ENCODE measurements at regions not wholly inside any gene's neighbourhood (a gene's known extent, or its start where the extent isn't known, plus 50 kb on each side); places are given as distances from the start of the nearest gene placed in this dataset.
A peak's percentile ranks its signal among the peaks of the same experiment; 100 is the strongest.

- Mint-ChIP-seq H3K27ac (no peak overlapping the region), H3K4me1 (ENCODE audit: low read depth) (peaks cover 40% of the 10 kb centered on the region), H3K27me3 (no peaks in the 10 kb centered on the region), H3K4me3 (no peak overlapping the region), H3K36me3 (ENCODE audit: low read depth) (no peaks in the 10 kb centered on the region), H3K9me3 (no peaks in the 10 kb centered on the region)
- H3K9me3 ChIP-seq (ENCODE audit: control insufficient read depth in 1 of 2, insufficient read depth in 1 of 2, low read length in 2 of 2): no peaks in the 10 kb centered on the region
- ATAC-seq (ENCODE audit: poor library complexity): no peak
- no peaks in the 10 kb centered on the region for H3K36me3 ChIP-seq (ENCODE audit: insufficient read depth, low read length)
- ChIA-PET CTCF (no interaction called here), POLR2A (no interaction called here)
- TF ChIP-seq CTCF (IDR thresholded peaks at IDR 0.05): no peak
- no peak for DNase-seq
- H3K4me3 ChIP-seq (ENCODE audit: low read length): no peak overlapping the region
- no peaks in the 10 kb centered on the region for H3K27me3 ChIP-seq (ENCODE audit: control insufficient read depth in 1 of 2, insufficient read depth in 2 of 2, low read length in 2 of 2)
- intact Hi-C loops (cut with DNase I, micrococcal nuclease): loop anchor here (5.0 to 10.0 kb wide), 2 partner anchors 56 to 76 kb away; no protein-coding TSS in a partner anchor
- H3K4me1 ChIP-seq (ENCODE audit: insufficient read depth, low read length): peaks cover 33% of the 10 kb centered on the region
- no peak overlapping the region for H3K27ac ChIP-seq (ENCODE audit: low read depth in 1 of 2, low read length in 2 of 2)
These were observed 54.2 kb upstream of the CLDN5 start for GRCh38 chr22:19578180-19579004.

- DNase-seq (no peak), ATAC-seq (ENCODE audit: poor library complexity) (no peak)
- Histone ChIP-seq H3K27ac (ENCODE audit: low read depth in 1 of 2, low read length in 2 of 2) (peak overlapping the region in 1 of 2 donors; percentile 30), H3K4me1 (ENCODE audit: insufficient read depth, low read length) (peaks cover 33% of the 10 kb centered on the region), H3K27me3 (ENCODE audit: control insufficient read depth in 1 of 2, insufficient read depth in 2 of 2, low read length in 2 of 2) (no peaks in the 10 kb centered on the region), H3K4me3 (ENCODE audit: low read length) (no peak overlapping the region), H3K36me3 (ENCODE audit: insufficient read depth, low read length) (no peaks in the 10 kb centered on the region), H3K9me3 (ENCODE audit: control insufficient read depth in 1 of 2, insufficient read depth in 1 of 2, low read length in 2 of 2) (no peaks in the 10 kb centered on the region)
- peak overlapping the region; percentile 77 for H3K27ac Mint-ChIP-seq
- no peak for TF ChIP-seq CTCF (IDR thresholded peaks at IDR 0.05)
- ChIA-PET CTCF (interaction anchor here (1.0 kb wide), 1 partner anchor 8 kb away, joined by 3 read pairs; no protein-coding TSS in a partner anchor), POLR2A (interaction anchor here (0.9 to 1.6 kb wide), 3 partner anchors 16 to 19 kb away, joined by 3 to 12 read pairs (median 4); no protein-coding TSS in a partner anchor)
- H3K36me3 Mint-ChIP-seq (ENCODE audit: low read depth): no peaks in the 10 kb centered on the region
- peak overlapping the region; percentile 51 for H3K4me3 Mint-ChIP-seq
- no peaks in the 10 kb centered on the region for H3K27me3 Mint-ChIP-seq
- intact Hi-C loops (cut with DNase I, micrococcal nuclease): loop anchor here (5.0 to 10.0 kb wide), 2 partner anchors 56 to 77 kb away; no protein-coding TSS in a partner anchor
- H3K4me1 Mint-ChIP-seq (ENCODE audit: low read depth): peaks cover 40% of the 10 kb centered on the region
- no peaks in the 10 kb centered on the region for H3K9me3 Mint-ChIP-seq
These were observed 55.1 kb upstream of the CLDN5 start for GRCh38 chr22:19579115-19579811.

GRCh38 chr22:19579880-19580279 lies 55.7 kb upstream of the CLDN5 start:
- H3K27me3 Mint-ChIP-seq: no peaks in the 10 kb centered on the region
- Histone ChIP-seq H3K4me3 (ENCODE audit: low read length) (no peak overlapping the region), H3K9me3 (ENCODE audit: control insufficient read depth in 1 of 2, insufficient read depth in 1 of 2, low read length in 2 of 2) (no peaks in the 10 kb centered on the region), H3K36me3 (ENCODE audit: insufficient read depth, low read length) (no peaks in the 10 kb centered on the region), H3K27me3 (ENCODE audit: control insufficient read depth in 1 of 2, insufficient read depth in 2 of 2, low read length in 2 of 2) (no peaks in the 10 kb centered on the region), H3K27ac (ENCODE audit: low read depth in 1 of 2, low read length in 2 of 2) (peak overlapping the region in 1 of 2 donors; percentile 30), H3K4me1 (ENCODE audit: insufficient read depth, low read length) (peaks cover 33% of the 10 kb centered on the region)
- no peak for TF ChIP-seq CTCF (IDR thresholded peaks at IDR 0.05)
- POLR2A ChIA-PET: interaction anchor here (0.9 to 1.6 kb wide), 3 partner anchors 15 to 19 kb away, joined by 3 to 12 read pairs (median 4); no protein-coding TSS in a partner anchor
- H3K4me1 Mint-ChIP-seq (ENCODE audit: low read depth): peaks cover 40% of the 10 kb centered on the region
- H3K36me3 Mint-ChIP-seq (ENCODE audit: low read depth): no peaks in the 10 kb centered on the region
- DNase-seq (peak in 5 of 14 experiments; percentile 9 to 37 (median 28)), ATAC-seq (ENCODE audit: poor library complexity) (peak; percentile 51)
- CTCF ChIA-PET: interaction anchor here (1.0 kb wide), 1 partner anchor 8 kb away, joined by 3 read pairs; no protein-coding TSS in a partner anchor
- H3K27ac Mint-ChIP-seq: peak overlapping the region; percentile 77
- intact Hi-C loops (cut with DNase I, micrococcal nuclease): loop anchor here (2.0 to 10.0 kb wide), 3 partner anchors 15 to 78 kb away; no protein-coding TSS in a partner anchor
- H3K4me3 Mint-ChIP-seq: no peak overlapping the region
- no peaks in the 10 kb centered on the region for H3K9me3 Mint-ChIP-seq
